Right cardiac atrium (tissue), 5 donors: ENCODE measurements at regions not wholly inside any gene's neighbourhood (a gene's known extent, or its start where the extent isn't known, plus 50 kb on each side); places are given as distances from the start of the nearest gene placed in this dataset.

Experiments used
- ATAC-seq, 2 donors: fragments of 200-7000 bp; cut with Tn5 transposase; one replicate each; pipeline versions ENCODE4 v1.8.0 to v1.9.1; 2020; ENCODE audit warnings: moderate library complexity in 2 of 2, mild to moderate bottlenecking in 1 of 2
- DNase-seq, 3 donors: peaks; one replicate each; pipeline ENCODE4 v3.0.0-alpha.2; 2020
- H3K27ac ChIP-seq: one replicate; pipeline ENCODE4 v1.5.1; 2013; ENCODE audit warnings: mild to moderate bottlenecking, low read length, control low read depth, moderate library complexity
- H3K27me3 ChIP-seq: one replicate; pipeline ENCODE4 v1.6.1; 2013; ENCODE audit not compliant: control insufficient read depth, insufficient read depth
- H3K4me1 ChIP-seq: one replicate; pipeline ENCODE4 v1.6.1; 2013; ENCODE audit warnings: low read length; ENCODE audit not compliant: control insufficient read depth, insufficient read depth
- H3K4me3 ChIP-seq: one replicate; pipeline ENCODE4 v1.5.1; 2013; ENCODE audit warnings: low read length, control low read depth
- H3K9me3 ChIP-seq: one replicate; pipeline ENCODE4 v1.6.1; 2013; ENCODE audit warnings: low read length; ENCODE audit not compliant: control insufficient read depth
- WGBS: extraction: QIAGEN DNeasy Blood & Tissue Kit; methylation state at CpG from one replicate; pipeline ENCODE4 v1.1.7; 2013; 5-methylcytosine and 5-hydroxymethylcytosine counted together
- intact Hi-C, 4 donors: fragments of 100-400 bp; cut with DNase I; formaldehyde crosslinking; loops; one replicate each; pipeline versions ENCODE4 v1.11.0 to v1.14.0; 2022 to 2023
- donor health status: healthy with polysubstance abuse.
- donor health status: DM: no; HTN: yes; CAD: no.
- donor health status: DM: no; HTN: no; CAD: no.
- donor health status: DM: no; HTN: yes; CAD: no; lungs with severe emphysema.
- donor health status: DM: yes; HTN: yes; CAD: no.

DNA sequence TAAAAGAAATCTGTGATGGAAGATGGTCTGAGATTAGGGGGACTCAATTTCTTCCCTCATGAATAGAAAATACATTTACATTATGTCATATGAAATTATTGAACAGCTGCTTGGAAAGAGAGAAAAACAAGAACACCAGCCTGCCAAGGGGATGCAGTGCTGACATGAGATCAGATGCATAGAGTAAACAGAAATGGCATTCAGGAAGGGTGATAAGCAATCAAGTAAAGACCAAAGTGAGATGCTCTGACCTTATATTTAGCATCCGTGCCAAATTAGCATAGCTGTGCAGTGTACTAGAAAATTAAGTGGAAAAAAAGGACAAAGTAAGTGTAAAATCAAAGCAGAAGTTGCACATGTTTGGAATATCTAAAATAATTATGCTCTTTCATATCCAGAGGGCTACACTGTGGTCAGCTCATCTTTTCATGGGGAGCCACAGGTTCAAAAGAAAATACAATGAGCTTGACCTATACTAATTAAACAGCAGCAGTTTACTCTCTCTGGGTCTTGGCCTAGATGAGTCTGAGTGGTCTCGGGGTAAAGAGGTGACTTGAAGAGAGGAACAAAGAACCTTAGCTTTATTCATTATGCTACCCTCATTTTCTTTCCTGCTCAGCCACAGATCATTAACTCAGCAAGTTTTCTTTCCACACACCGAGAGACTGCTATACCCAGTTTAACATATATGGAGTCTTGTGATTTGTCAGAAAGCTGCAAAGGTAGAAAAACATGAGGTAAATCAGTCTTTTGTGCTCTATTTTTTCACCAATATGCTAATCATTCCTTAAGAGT is 359.4 kb upstream of the FOXG1 start:
- Histone ChIP-seq H3K4me3 (no peak overlapping the region), H3K27ac (no peak overlapping the region), H3K4me1 (no peaks in the 10 kb centered on the region), H3K27me3 (no peaks in the 10 kb centered on the region), H3K9me3 (no peaks in the 10 kb centered on the region)
- DNase-seq = no peak
- intact Hi-C loops = no loop called here
- ATAC-seq = no peak
- 62% methylated on average over 3 of the region's 3 CpGs for WGBS

DNA sequence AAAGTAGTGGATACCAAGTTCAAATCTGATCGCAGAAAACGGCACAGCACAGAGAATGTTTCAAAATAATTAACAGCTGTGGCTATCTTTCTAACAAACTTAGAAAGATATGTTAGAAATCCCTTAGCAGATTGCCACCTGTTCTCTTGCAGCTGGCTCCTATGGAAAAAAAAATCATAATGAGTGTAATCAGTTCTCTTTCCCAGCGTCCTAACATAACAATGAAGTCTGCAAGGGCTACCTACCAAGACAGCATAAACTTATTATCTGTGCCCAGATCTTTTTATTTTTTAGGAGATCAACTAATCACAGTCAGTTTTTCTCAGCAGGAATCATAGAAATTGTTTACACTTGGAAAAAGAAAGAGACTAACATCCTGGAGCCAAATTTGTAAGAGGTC is 358.6 kb upstream of the FOXG1 start:
- 69% methylated on average over 3 of the region's 3 CpGs for WGBS
- no peak overlapping the region for H3K27ac ChIP-seq
- no peaks in the 10 kb centered on the region for H3K9me3 ChIP-seq
- no peaks in the 10 kb centered on the region for H3K4me1 ChIP-seq
- ATAC-seq (no peak), DNase-seq (no peak)
- no peaks in the 10 kb centered on the region for H3K27me3 ChIP-seq
- intact Hi-C loops = no loop called here
- no peak overlapping the region for H3K4me3 ChIP-seq

GRCh38 chr14:28412077-28412476 is 354.5 kb upstream of the FOXG1 start:
- ATAC-seq (no peak), DNase-seq (no peak)
- Histone ChIP-seq H3K27ac (no peak overlapping the region), H3K4me1 (no peaks in the 10 kb centered on the region), H3K9me3 (no peaks in the 10 kb centered on the region), H3K4me3 (no peak overlapping the region), H3K27me3 (no peaks in the 10 kb centered on the region)
- intact Hi-C loops = no loop called here
- 40% methylated on average over 3 of the region's 3 CpGs for WGBS

- Histone ChIP-seq H3K4me3 (no peak overlapping the region), H3K9me3 (no peaks in the 10 kb centered on the region), H3K27me3 (no peaks in the 10 kb centered on the region), H3K4me1 (no peaks in the 10 kb centered on the region), H3K27ac (no peak overlapping the region)
- intact Hi-C loops = no loop called here
- no peak for ATAC-seq
- no peak for DNase-seq
Measured at GRCh38 chr14:28426960-28427359, 339.6 kb upstream of the FOXG1 start.

DNA sequence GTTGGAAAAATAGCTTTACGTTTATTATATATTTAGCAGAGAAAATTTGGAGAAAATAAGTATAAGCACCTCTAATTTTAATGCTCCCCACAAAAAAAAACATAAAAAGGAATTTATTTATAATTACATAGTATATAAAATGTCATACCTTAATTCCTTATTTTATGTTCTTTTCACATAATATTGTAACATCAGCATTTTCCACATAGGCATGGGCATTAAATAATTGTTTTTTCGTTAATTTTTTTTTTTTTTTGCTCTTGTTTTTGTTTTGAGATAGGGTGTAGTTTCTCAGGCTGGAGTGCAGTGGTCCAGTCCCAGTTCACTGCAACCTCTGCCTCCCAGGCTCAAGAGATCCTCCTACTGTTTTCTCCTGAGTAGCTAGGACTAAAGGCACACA is 329.8 kb upstream of the FOXG1 start:
- intact Hi-C loops = no loop called here
- no peak overlapping the region for H3K4me3 ChIP-seq
- 65% methylated on average over 2 of the region's 2 CpGs for WGBS
- ATAC-seq = no peak
- no peak overlapping the region for H3K27ac ChIP-seq
- no peaks in the 10 kb centered on the region for H3K9me3 ChIP-seq
- H3K4me1 ChIP-seq = no peaks in the 10 kb centered on the region
- DNase-seq = no peak
- H3K27me3 ChIP-seq = no peaks in the 10 kb centered on the region

- Histone ChIP-seq H3K9me3 (no peaks in the 10 kb centered on the region), H3K4me3 (no peak overlapping the region), H3K4me1 (no peaks in the 10 kb centered on the region), H3K27ac (no peak overlapping the region), H3K27me3 (no peaks in the 10 kb centered on the region)
- no peak for ATAC-seq
- WGBS = 39% methylated on average over 7 of the region's 7 CpGs
- intact Hi-C loops = no loop called here
- DNase-seq = no peak
Measured at GRCh38 chr14:28461389-28461788, 305.2 kb upstream of the FOXG1 start.

DNA sequence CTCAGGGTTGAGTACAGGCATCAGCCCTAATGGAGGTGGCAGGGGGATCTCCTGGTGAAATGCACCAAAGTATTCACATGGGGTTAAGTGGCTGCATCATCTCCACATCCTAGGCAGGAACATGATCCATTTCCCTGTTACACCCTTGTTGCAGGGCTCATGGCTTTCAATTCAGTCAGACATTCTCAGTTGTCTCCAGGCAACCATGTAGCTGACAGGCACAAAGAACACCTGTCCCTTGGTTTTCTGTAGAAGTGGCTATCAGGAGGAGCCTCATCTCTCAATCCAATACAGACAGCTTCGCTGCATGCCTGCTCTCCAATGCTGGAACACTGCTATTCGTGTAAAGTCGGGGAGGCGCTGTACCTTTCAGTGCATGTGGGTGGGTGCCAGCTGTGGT is 299.0 kb upstream of the FOXG1 start:
- Histone ChIP-seq H3K27ac (no peak overlapping the region), H3K9me3 (no peaks in the 10 kb centered on the region), H3K4me3 (no peak overlapping the region), H3K4me1 (no peaks in the 10 kb centered on the region), H3K27me3 (no peaks in the 10 kb centered on the region)
- 85% methylated on average over 4 of the region's 4 CpGs for WGBS
- no peak for DNase-seq
- intact Hi-C loops = no loop called here
- ATAC-seq = no peak

- Histone ChIP-seq H3K27me3 (no peaks in the 10 kb centered on the region), H3K9me3 (no peaks in the 10 kb centered on the region), H3K4me1 (no peaks in the 10 kb centered on the region), H3K27ac (no peak overlapping the region), H3K4me3 (no peak overlapping the region)
- ATAC-seq = no peak
- peak in 1 of 3 donors; percentile 30 for DNase-seq
- WGBS = 31% methylated on average over 2 of the region's 2 CpGs
- intact Hi-C loops = no loop called here
Measured at GRCh38 chr14:28468191-28469151, 298.1 kb upstream of the FOXG1 start.

- 64% methylated on average over 8 of the region's 8 CpGs for WGBS
- H3K27ac ChIP-seq = no peak overlapping the region
- intact Hi-C loops = no loop called here
- no peaks in the 10 kb centered on the region for H3K9me3 ChIP-seq
- no peak overlapping the region for H3K4me3 ChIP-seq
- ATAC-seq = no peak
- no peaks in the 10 kb centered on the region for H3K27me3 ChIP-seq
- DNase-seq = no peak
- no peaks in the 10 kb centered on the region for H3K4me1 ChIP-seq
Measured at GRCh38 chr14:28482251-28483040, 284.1 kb upstream of the FOXG1 start.

DNA sequence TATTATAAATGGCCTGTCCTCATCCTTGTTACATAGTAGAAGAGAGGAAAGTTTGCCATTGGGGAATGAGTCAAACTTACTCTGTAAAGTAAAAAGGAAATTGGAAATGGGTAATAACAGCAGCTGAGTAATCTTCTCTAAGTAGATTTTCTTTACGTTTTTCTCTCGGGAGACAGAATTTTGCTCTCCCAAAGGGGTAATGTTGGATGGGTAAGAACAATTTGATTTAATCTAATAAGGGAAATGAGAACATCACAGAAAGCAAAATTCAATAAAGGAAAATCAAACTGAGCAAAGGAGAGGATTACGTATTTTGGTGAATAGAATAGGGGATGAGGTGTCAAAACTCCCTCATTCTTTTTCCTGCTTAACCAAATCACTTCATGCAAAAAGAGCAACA is 283.1 kb upstream of the FOXG1 start:
- Histone ChIP-seq H3K9me3 (no peaks in the 10 kb centered on the region), H3K27ac (no peak overlapping the region), H3K27me3 (no peaks in the 10 kb centered on the region), H3K4me3 (no peak overlapping the region), H3K4me1 (no peaks in the 10 kb centered on the region)
- WGBS = 78% methylated on average over 3 of the region's 3 CpGs
- intact Hi-C loops = no loop called here
- ATAC-seq (no peak), DNase-seq (no peak)

- Histone ChIP-seq H3K4me1 (no peaks in the 10 kb centered on the region), H3K4me3 (no peak overlapping the region), H3K27me3 (no peaks in the 10 kb centered on the region), H3K9me3 (no peaks in the 10 kb centered on the region), H3K27ac (no peak overlapping the region)
- no peak for DNase-seq
- intact Hi-C loops = no loop called here
- no peak for ATAC-seq
Measured at GRCh38 chr14:28488684-28489083, 277.9 kb upstream of the FOXG1 start.
